NCI-H446 (cell line): ENCODE measurements at regions not wholly inside any gene's neighbourhood (a gene's known extent, or its start where the extent isn't known, plus 50 kb on each side); places are given as distances from the start of the nearest gene placed in this dataset.
"Not testable (repeated sequence)": the region's sequence is repeated elsewhere in the genome, so short reads cannot be mapped to it uniquely, and the experiment has no call there.

ENCODE experiments used
- DNase-seq, 2 experiments: peaks; one replicate each; lab custom pipeline; 2025; lab: John Stamatoyannopoulos, UW

GRCh38 chr9:78383130-78383529, 86.2 kb downstream of the PSAT1 start:
- no peak for DNase-seq

- no peak for DNase-seq
These were observed 89.4 kb downstream of the PSAT1 start for GRCh38 chr9:78386348-78386747.

- DNase-seq, result no peak
These were observed 89.8 kb downstream of the PSAT1 start for GRCh38 chr9:78386773-78387172.

GRCh38 chr9:78393340-78393739, 96.4 kb downstream of the PSAT1 start:
- DNase-seq, result no peak

- DNase-seq, result no peak
These were observed 97.0 kb downstream of the PSAT1 start for GRCh38 chr9:78393932-78394331.

- no peak for DNase-seq
These were observed 99.2 kb downstream of the PSAT1 start for GRCh38 chr9:78396087-78396486.

- no peak for DNase-seq
These were observed 100.1 kb downstream of the PSAT1 start for GRCh38 chr9:78397045-78397444.

- DNase-seq, result no peak
These were observed 100.5 kb downstream of the PSAT1 start for GRCh38 chr9:78397454-78397853.

- DNase-seq, result no peak
These were observed 102.2 kb downstream of the PSAT1 start for GRCh38 chr9:78399153-78399552.

GRCh38 chr9:78400496-78400895, 103.6 kb downstream of the PSAT1 start:
- no peak for DNase-seq

- no peak for DNase-seq
These were observed 108.5 kb downstream of the PSAT1 start for GRCh38 chr9:78405461-78405860.

GRCh38 chr9:78406146-78406545, 109.2 kb downstream of the PSAT1 start:
- no peak for DNase-seq

GRCh38 chr9:78406933-78407332, 110.0 kb downstream of the PSAT1 start:
- no peak for DNase-seq

- DNase-seq, result no peak
These were observed 110.8 kb downstream of the PSAT1 start for GRCh38 chr9:78407636-78408312.

- DNase-seq, result no peak
These were observed 111.5 kb downstream of the PSAT1 start for GRCh38 chr9:78408388-78408787.

GRCh38 chr9:78409928-78410510, 113.1 kb downstream of the PSAT1 start:
- not testable (repeated sequence) for DNase-seq

- no peak for DNase-seq
These were observed 125.4 kb downstream of the PSAT1 start for GRCh38 chr9:78422309-78422708.

GRCh38 chr9:78424299-78424698, 127.4 kb downstream of the PSAT1 start:
- DNase-seq, result no peak

GRCh38 chr9:78428640-78429039, 131.7 kb downstream of the PSAT1 start:
- DNase-seq, result no peak

- no peak for DNase-seq
These were observed 133.5 kb downstream of the PSAT1 start for GRCh38 chr9:78430387-78430786.

- DNase-seq, result not testable (repeated sequence)
These were observed 134.1 kb downstream of the PSAT1 start for GRCh38 chr9:78431039-78431438.

GRCh38 chr9:78436873-78437272, 139.9 kb downstream of the PSAT1 start:
- DNase-seq, result no peak

- no peak for DNase-seq
These were observed 140.4 kb downstream of the PSAT1 start for GRCh38 chr9:78437296-78437695.

GRCh38 chr9:78437806-78438205, 140.9 kb downstream of the PSAT1 start:
- no peak for DNase-seq
